ENCODE measurements at regions not wholly inside any gene's neighbourhood (a gene's known extent, or its start where the extent isn't known, plus 50 kb on each side); places are given as distances from the start of the nearest gene placed in this dataset.

GRCh38 chr4:20338841-20339240, 87.1 kb downstream of the SLIT2 start:
- no peak for TF ChIP-seq POLR2AphosphoS5 (IDR thresholded peaks at IDR 0.05; ENCODE audit: borderline replicate concordance, low read depth, low read length)
- no peak for TF ChIP-seq EZH2 (IDR thresholded peaks at IDR 0.05)
- no peak for TF ChIP-seq FOXP2 (optimal IDR thresholded peaks at IDR 0.05; ENCODE audit: control extremely low read depth, extremely low read length, insufficient read depth)

All from SK-N-MC (cell line).